SK-N-SH treated with all-trans-retinoic acid at 6 μM for 48 hours (cell line): ENCODE measurements at regions not wholly inside any gene's neighbourhood (a gene's known extent, or its start where the extent isn't known, plus 50 kb on each side); places are given as distances from the start of the nearest gene placed in this dataset.

Experiments used
- CREB5 ChIP-seq: fragments of 250-450 bp; sonication (Bioruptor Pico); IDR thresholded peaks from 2 replicates; pipeline ENCODE4 v1.5.1; 2020; ENCODE audit warnings: low read depth, mild to moderate bottlenecking, moderate library complexity
- PATZ1 ChIP-seq: fragments of 250-450 bp; sonication (Bioruptor Pico); IDR thresholded peaks from 2 replicates; pipeline ENCODE4 v1.8.0; 2020; ENCODE audit warnings: mild to moderate bottlenecking, moderate library complexity, borderline replicate concordance
- PPARA ChIP-seq: fragments of 250-450 bp; sonication (Bioruptor Pico); IDR thresholded peaks from 2 replicates; pipeline ENCODE4 v1.5.0; 2020; ENCODE audit warnings: mild to moderate bottlenecking, borderline replicate concordance
- TCF4 ChIP-seq: fragments of 250-450 bp; sonication (Bioruptor Pico); IDR thresholded peaks from 2 replicates; pipeline ENCODE4 v1.8.0; 2021; ENCODE audit warnings: mild to moderate bottlenecking, moderate library complexity, borderline replicate concordance
- TOX ChIP-seq: fragments of 250-450 bp; sonication (Bioruptor Pico); IDR thresholded peaks from 2 replicates; pipeline ENCODE4 v1.8.0; 2021; ENCODE audit warnings: mild to moderate bottlenecking, moderate library complexity, borderline replicate concordance
- ZC3H10 ChIP-seq: fragments of 250-450 bp; sonication (Bioruptor Pico); IDR thresholded peaks from 2 replicates; pipeline ENCODE4 v1.5.1; 2021; ENCODE audit warnings: mild to moderate bottlenecking, moderate library complexity
- ZNF70 ChIP-seq: fragments of 450-650 bp; formaldehyde crosslinking; IDR thresholded peaks from 2 replicates; pipeline ENCODE4 v1.5.0; 2020; ENCODE audit warnings: mild to moderate bottlenecking, moderate library complexity

GRCh38 chr2:66013456-66013855 lies 421.5 kb upstream of the MEIS1 start:
- no peak for TF ChIP-seq TOX
- no peak for TF ChIP-seq TCF4 (CRISPR knock-in tag)
- TF ChIP-seq ZC3H10, result no peak
- TF ChIP-seq ZNF70 (CRISPR knock-in tag), result no peak
- TF ChIP-seq PATZ1 (CRISPR knock-in tag), result no peak
- TF ChIP-seq CREB5 (CRISPR knock-in tag), result no peak
- no peak for TF ChIP-seq PPARA (CRISPR knock-in tag)
